ENCODE measurements at regions not wholly inside any gene's neighbourhood (a gene's known extent, or its start where the extent isn't known, plus 50 kb on each side); places are given as distances from the start of the nearest gene placed in this dataset.
"Not testable (repeated sequence)": the region's sequence is repeated elsewhere in the genome, so short reads cannot be mapped to it uniquely, and the experiment has no call there.

GRCh38 chr15:47908486-47908885, 191.2 kb downstream of the SEMA6D start:
- H3K36me3 ChIP-seq (ENCODE audit: control insufficient read depth, insufficient read depth, low read length): no peaks in the 10 kb centered on the region
- H3K4me3 ChIP-seq (ENCODE audit: low read depth, low read length): no peak overlapping the region
- no peak for TF ChIP-seq CTCF (IDR thresholded peaks at IDR 0.05; ENCODE audit: insufficient read depth, low read length, poor library complexity, severe bottlenecking)
- H3K27me3 ChIP-seq (ENCODE audit: control insufficient read depth, insufficient read depth, low read length): no peaks in the 10 kb centered on the region
- DNase-seq (ENCODE audit: low read depth): no peak

DNA sequence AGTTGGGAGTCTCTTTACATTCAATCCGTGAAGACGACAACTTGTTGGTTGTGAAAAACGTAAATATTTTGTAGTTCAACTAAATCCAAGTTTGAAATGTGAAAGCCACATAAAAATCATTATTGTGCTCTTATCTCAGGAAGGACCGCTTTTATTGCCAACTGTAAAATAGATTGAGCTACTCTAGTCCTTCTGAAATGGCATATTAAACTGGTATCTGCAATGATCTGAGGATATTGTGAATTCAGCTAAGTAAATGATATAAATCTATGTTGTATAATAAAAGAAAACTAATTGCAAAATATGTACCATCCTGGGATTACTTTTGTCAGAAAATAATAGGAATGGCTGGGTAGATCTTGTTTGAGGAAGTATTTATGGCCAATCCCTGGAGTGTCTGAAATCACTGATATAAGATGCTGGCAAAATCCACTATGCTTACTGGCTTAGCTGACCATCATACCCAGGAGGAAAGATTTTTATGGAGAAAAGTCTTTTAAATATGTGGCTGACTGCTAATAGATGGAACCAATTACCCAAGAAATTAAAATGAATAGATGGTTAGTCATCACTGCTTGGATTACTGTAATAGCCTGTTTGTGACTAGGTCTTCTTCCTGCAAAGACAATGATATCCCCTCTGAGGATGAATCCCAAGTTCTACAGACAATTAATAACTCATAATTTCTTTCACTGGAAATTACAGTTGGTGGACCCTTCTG, 191.8 kb downstream of the SEMA6D start:
- H3K36me3 ChIP-seq (ENCODE audit: control insufficient read depth, insufficient read depth, low read length): no peaks in the 10 kb centered on the region
- DNase-seq (ENCODE audit: low read depth): no peak
- no peak for TF ChIP-seq CTCF (IDR thresholded peaks at IDR 0.05; ENCODE audit: insufficient read depth, low read length, poor library complexity, severe bottlenecking)

GRCh38 chr15:47912910-47913309, 195.6 kb downstream of the SEMA6D start:
- TF ChIP-seq CTCF (IDR thresholded peaks at IDR 0.05; ENCODE audit: insufficient read depth, low read length, poor library complexity, severe bottlenecking): peak; percentile 14
- not testable (repeated sequence) for H3K27me3 ChIP-seq (ENCODE audit: control insufficient read depth, insufficient read depth, low read length); DNase-seq (ENCODE audit: low read depth); H3K36me3 ChIP-seq (ENCODE audit: control insufficient read depth, insufficient read depth, low read length); H3K4me3 ChIP-seq (ENCODE audit: low read depth, low read length)

More for the DNA sequence above, 191.8 kb downstream of the SEMA6D start:
- Histone ChIP-seq H3K4me3 (ENCODE audit: low read depth, low read length) (no peak overlapping the region), H3K27me3 (ENCODE audit: control insufficient read depth, insufficient read depth, low read length) (no peaks in the 10 kb centered on the region)

- Histone ChIP-seq H3K27me3 (ENCODE audit: control insufficient read depth, insufficient read depth, low read length) (no peaks in the 10 kb centered on the region), H3K4me3 (ENCODE audit: low read depth, low read length) (no peak overlapping the region), H3K36me3 (ENCODE audit: control insufficient read depth, insufficient read depth, low read length) (no peaks in the 10 kb centered on the region)
- no peak for DNase-seq (ENCODE audit: low read depth)
- TF ChIP-seq CTCF (IDR thresholded peaks at IDR 0.05; ENCODE audit: insufficient read depth, low read length, poor library complexity, severe bottlenecking): no peak
These were observed 200.6 kb downstream of the SEMA6D start for GRCh38 chr15:47917881-47918280.

GRCh38 chr15:47918877-47919276, 201.6 kb downstream of the SEMA6D start:
- DNase-seq (ENCODE audit: low read depth): no peak
- Histone ChIP-seq H3K27me3 (ENCODE audit: control insufficient read depth, insufficient read depth, low read length) (no peaks in the 10 kb centered on the region), H3K36me3 (ENCODE audit: control insufficient read depth, insufficient read depth, low read length) (no peaks in the 10 kb centered on the region), H3K4me3 (ENCODE audit: low read depth, low read length) (no peak overlapping the region)
- no peak for TF ChIP-seq CTCF (IDR thresholded peaks at IDR 0.05; ENCODE audit: insufficient read depth, low read length, poor library complexity, severe bottlenecking)

DNA sequence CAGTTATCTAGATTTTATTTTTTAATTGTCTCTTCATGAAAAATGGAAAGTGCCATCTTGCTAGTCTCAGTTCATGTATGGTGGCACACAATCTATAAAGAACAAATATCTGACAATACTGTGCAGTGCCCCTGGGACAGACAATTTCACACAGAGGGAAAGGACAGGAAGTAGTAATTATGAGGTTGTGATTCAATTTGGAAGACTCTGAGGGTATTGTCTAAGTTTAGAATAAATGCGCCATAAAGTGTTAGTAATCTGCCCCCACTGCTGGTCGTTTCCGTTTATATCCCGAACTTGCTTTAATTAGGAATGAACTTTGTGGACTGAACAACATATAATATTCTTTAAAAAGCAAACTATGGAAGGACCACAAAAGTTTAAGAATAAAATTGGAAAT, 196.4 kb upstream of the SLC24A5 start:
- H3K4me3 ChIP-seq (ENCODE audit: low read depth, low read length): no peak overlapping the region
- TF ChIP-seq CTCF (IDR thresholded peaks at IDR 0.05; ENCODE audit: insufficient read depth, low read length, poor library complexity, severe bottlenecking): no peak
- no peak for DNase-seq (ENCODE audit: low read depth)

More for the DNA sequence above, 196.4 kb upstream of the SLC24A5 start:
- Histone ChIP-seq H3K36me3 (ENCODE audit: control insufficient read depth, insufficient read depth, low read length) (no peaks in the 10 kb centered on the region), H3K27me3 (ENCODE audit: control insufficient read depth, insufficient read depth, low read length) (no peaks in the 10 kb centered on the region)

Measured in kidney epithelial cell (primary cell).